Neuronal stem cell (in vitro differentiated cells): ENCODE measurements at regions not wholly inside any gene's neighbourhood (a gene's known extent, or its start where the extent isn't known, plus 50 kb on each side); places are given as distances from the start of the nearest gene placed in this dataset.
A peak's percentile ranks its signal among the peaks of the same experiment; 100 is the strongest.

Experiments
- DNase-seq: peaks from one replicate; pipeline ENCODE4 v3.0.0-alpha.2; 2013; ENCODE audit warnings: low spot score
- H2AFZ ChIP-seq: one replicate; pipeline ENCODE4 v1.6.1; 2013; ENCODE audit warnings: mild to moderate bottlenecking, low read length, inconsistent platforms
- H2AK5ac ChIP-seq: 2 replicates; pipeline ENCODE4 v1.6.1; 2013; ENCODE audit warnings: low read depth, mild to moderate bottlenecking, inconsistent platforms, low read length, moderate library complexity, mixed read lengths
- H2BK120ac ChIP-seq: 2 replicates; pipeline ENCODE4 v1.6.1; 2013; ENCODE audit warnings: low read depth, mild to moderate bottlenecking, inconsistent platforms, low read length, moderate library complexity, mixed read lengths
- H2BK12ac ChIP-seq: one replicate; pipeline ENCODE4 v1.6.1; 2013; ENCODE audit warnings: low read length, inconsistent platforms
- H2BK15ac ChIP-seq: 2 replicates; pipeline ENCODE4 v1.6.1; 2013; ENCODE audit warnings: mild to moderate bottlenecking, low read length, inconsistent platforms, mixed read lengths
- H2BK5ac ChIP-seq: one replicate; pipeline ENCODE4 v1.6.1; 2013; ENCODE audit warnings: inconsistent platforms, mild to moderate bottlenecking, low read length, moderate library complexity
- H3K14ac ChIP-seq: one replicate; pipeline ENCODE4 v1.6.1; 2013; ENCODE audit warnings: low read length, inconsistent platforms
- H3K18ac ChIP-seq: 2 replicates; pipeline ENCODE4 v1.6.1; 2013; ENCODE audit warnings: low read length, inconsistent platforms
- H3K23ac ChIP-seq: 2 replicates; pipeline ENCODE4 v1.6.1; 2013; ENCODE audit warnings: low read depth, mild to moderate bottlenecking, mixed read lengths, low read length, inconsistent platforms; ENCODE audit not compliant: poor library complexity
- H3K27ac ChIP-seq: replicated peaks from 3 replicates; pipeline ENCODE4 v1.5.1; 2013; ENCODE audit warnings: low read length, inconsistent platforms
- H3K27me3 ChIP-seq, 3 experiments: 2 replicates each; pipeline ENCODE4 v1.6.1; 2013; ENCODE audit warnings: low read length in 3 of 3, mild to moderate bottlenecking in 2 of 3, inconsistent platforms in 1 of 3, low read depth in 1 of 3, mixed read lengths in 1 of 3, moderate library complexity in 1 of 3; ENCODE audit not compliant: control insufficient read depth in 3 of 3, insufficient read depth in 3 of 3
- H3K36me3 ChIP-seq, 2 donors: replicated peaks in 1 of 2; 2 replicates each; pipeline ENCODE4 v1.6.1; 2013; ENCODE audit warnings: low read length in 2 of 2; ENCODE audit not compliant: control insufficient read depth in 2 of 2, insufficient read depth in 2 of 2
- H3K4ac ChIP-seq: 2 replicates; pipeline ENCODE4 v1.6.1; 2013; ENCODE audit warnings: inconsistent platforms, mild to moderate bottlenecking, low read length, moderate library complexity
- H3K4me1 ChIP-seq, 2 donors: 1 replicate in 1 of 2; 2 replicates in 1 of 2; pipeline ENCODE4 v1.6.1; 2013; ENCODE audit warnings: low read length in 2 of 2, low read depth in 1 of 2; ENCODE audit not compliant: control insufficient read depth in 2 of 2, insufficient read depth in 1 of 2
- H3K4me2 ChIP-seq: one replicate; pipeline ENCODE4 v1.6.1; 2013; ENCODE audit warnings: mild to moderate bottlenecking, low read length, inconsistent platforms; ENCODE audit not compliant: insufficient read depth, poor library complexity, severe bottlenecking
- H3K4me3 ChIP-seq, 2 donors: 2 replicates each; pipeline ENCODE4 v1.5.1; 2013; ENCODE audit warnings: low read length in 2 of 2, mild to moderate bottlenecking in 2 of 2, inconsistent platforms in 1 of 2, moderate library complexity in 1 of 2
- H3K79me1 ChIP-seq: one replicate; pipeline ENCODE4 v1.6.1; 2013; ENCODE audit warnings: low read depth, mild to moderate bottlenecking, inconsistent platforms, low read length, moderate library complexity
- H3K9ac ChIP-seq: one replicate; pipeline ENCODE4 v1.6.1; 2013; ENCODE audit warnings: mild to moderate bottlenecking, low read depth, low read length, inconsistent platforms; ENCODE audit not compliant: poor library complexity
- H3K9me3 ChIP-seq, 2 donors: replicated peaks in 1 of 2; 2 replicates each; pipeline versions ENCODE3 to v1.6.1; 2013; ENCODE audit warnings: low read length in 2 of 2, mild to moderate bottlenecking in 2 of 2, inconsistent platforms in 1 of 2, low read depth in 1 of 2, mixed read lengths in 1 of 2, moderate library complexity in 1 of 2; ENCODE audit not compliant: control insufficient read depth in 2 of 2, insufficient read depth in 1 of 2
- H4K8ac ChIP-seq: one replicate; pipeline ENCODE4 v1.6.1; 2013; ENCODE audit warnings: low read depth, mild to moderate bottlenecking, inconsistent platforms, low read length, moderate library complexity
- H4K91ac ChIP-seq: one replicate; pipeline ENCODE4 v1.6.1; 2013; ENCODE audit warnings: low read length, low read depth, mild to moderate bottlenecking, inconsistent platforms; ENCODE audit not compliant: poor library complexity
- WGBS, 2 donors: extraction: QIAGEN DNeasy Blood & Tissue Kit; methylation state at CpG; one replicate each; pipeline ENCODE4 v1.1.7; 2013; ENCODE audit warnings: missing lambda C conversion rate in 2 of 2, mixed read lengths in 1 of 2; ENCODE audit not compliant: insufficient read length in 2 of 2, insufficient replicate concordance in 1 of 2; ENCODE audit errors: extremely low coverage in 2 of 2; 5-methylcytosine and 5-hydroxymethylcytosine counted together

GRCh38 chr11:27795955-27796861 lies 96.0 kb upstream of the BDNF start:
- peak overlapping the region; percentile 2 for H3K27ac ChIP-seq

DNA sequence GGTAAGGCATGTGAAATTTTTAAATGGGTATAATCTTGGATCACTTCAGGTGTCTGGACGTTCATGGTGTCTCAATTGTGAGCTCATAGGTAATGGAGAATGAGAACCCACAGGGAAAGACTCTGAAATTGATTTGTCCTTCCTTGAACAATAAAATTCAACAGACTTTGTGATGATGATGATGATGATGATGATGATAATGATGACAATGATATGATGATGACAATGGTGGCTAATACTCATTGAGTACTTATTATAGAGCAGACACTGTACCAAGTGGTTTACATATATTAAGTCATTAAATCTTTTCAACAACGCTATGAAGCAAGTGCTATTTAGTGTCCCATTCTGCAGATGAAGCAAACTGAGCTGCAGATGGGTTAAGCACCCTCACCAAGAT lies 86.6 kb upstream of the BDNF start:
- H3K4me1 ChIP-seq, result peaks cover 0 to 2% of the 10 kb centered on the region in 2 donors
- H3K27me3 ChIP-seq, result peaks cover 0 to 2% (median 0%) of the 10 kb centered on the region in 3 experiments

More at GRCh38 chr11:27795955-27796861, 96.0 kb upstream of the BDNF start:
- Histone ChIP-seq H4K91ac (no peak overlapping the region), H2AK5ac (no peak overlapping the region), H3K23ac (no peak overlapping the region), H2AFZ (no peak overlapping the region), H3K4me1 (peaks cover 0 to 10% of the 10 kb centered on the region in 2 donors), H3K79me1 (no peaks in the 10 kb centered on the region), H3K4ac (no peak overlapping the region), H3K9ac (no peak overlapping the region), H2BK120ac (no peak overlapping the region), H3K36me3 (no peaks in the 10 kb centered on the region), H2BK5ac (no peak overlapping the region), H3K27me3 (no peaks in the 10 kb centered on the region), H3K4me3 (no peak overlapping the region), H3K18ac (peak overlapping the region; percentile 39), H4K8ac (no peak overlapping the region), H3K9me3 (no peaks in the 10 kb centered on the region), H2BK12ac (no peak overlapping the region), H2BK15ac (no peak overlapping the region), H3K4me2 (no peak overlapping the region), H3K14ac (peak overlapping the region; percentile 25)
- DNase-seq, result peak; percentile 57
- WGBS, 2 donors, result no CpG with 5 or more reads among the region's 9 CpGs

DNA sequence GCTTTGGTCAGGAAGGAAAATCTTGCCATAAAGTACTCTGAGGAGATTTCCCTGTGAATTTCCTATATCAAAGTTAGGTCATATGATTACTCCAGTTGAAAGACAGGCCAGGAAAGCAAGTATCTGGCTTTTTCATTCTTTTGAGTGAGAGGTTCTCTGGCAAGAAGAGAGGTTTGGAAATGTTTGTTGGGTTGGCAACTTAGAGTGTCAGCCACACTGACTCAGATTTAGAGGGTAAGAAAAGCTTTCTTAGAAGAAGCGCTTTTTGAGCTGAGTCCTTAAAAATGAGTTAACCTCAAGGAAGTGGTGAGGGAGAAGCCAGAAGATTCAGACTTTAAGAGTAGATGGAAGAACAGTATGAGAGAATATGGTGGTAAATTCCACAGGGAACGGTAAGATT lies 86.1 kb upstream of the BDNF start:
- Histone ChIP-seq H3K4me2 (no peak overlapping the region), H3K9me3 (no peaks in the 10 kb centered on the region), H3K23ac (no peak overlapping the region), H2BK120ac (no peak overlapping the region), H2BK15ac (no peak overlapping the region), H3K18ac (no peak overlapping the region), H3K14ac (no peak overlapping the region), H3K27me3 (peaks cover 0 to 2% (median 0%) of the 10 kb centered on the region in 3 experiments), H2BK12ac (no peak overlapping the region), H3K4me1 (peaks cover 0 to 2% of the 10 kb centered on the region in 2 donors), H3K9ac (no peak overlapping the region), H4K8ac (no peak overlapping the region), H3K4ac (no peak overlapping the region), H2BK5ac (no peak overlapping the region), H2AK5ac (no peak overlapping the region), H3K36me3 (no peaks in the 10 kb centered on the region), H3K79me1 (no peaks in the 10 kb centered on the region), H3K27ac (no peak overlapping the region), H2AFZ (no peak overlapping the region), H3K4me3 (no peak overlapping the region), H4K91ac (no peak overlapping the region)
- DNase-seq, result no peak
- WGBS, 2 donors, result no CpG with 5 or more reads among the region's 2 CpGs

More for the DNA sequence above, 86.6 kb upstream of the BDNF start:
- no peak overlapping the region for H2BK120ac ChIP-seq
- H2BK12ac ChIP-seq, result no peak overlapping the region
- no peak for DNase-seq
- H3K36me3 ChIP-seq, result no peaks in the 10 kb centered on the region
- no peak overlapping the region for H3K4me3 ChIP-seq
- no peaks in the 10 kb centered on the region for H3K79me1 ChIP-seq
- H3K27ac ChIP-seq, result no peak overlapping the region
- no peak overlapping the region for H2AK5ac ChIP-seq
- no peak overlapping the region for H2BK15ac ChIP-seq
- H3K18ac ChIP-seq, result no peak overlapping the region
- H2BK5ac ChIP-seq, result no peak overlapping the region
- H3K9me3 ChIP-seq, result no peaks in the 10 kb centered on the region
- no CpG with 5 or more reads among the region's 2 CpGs for WGBS, 2 donors
- no peak overlapping the region for H3K23ac ChIP-seq
- H2AFZ ChIP-seq, result no peak overlapping the region
- H3K14ac ChIP-seq, result no peak overlapping the region
- H4K8ac ChIP-seq, result no peak overlapping the region
- H4K91ac ChIP-seq, result no peak overlapping the region
- H3K9ac ChIP-seq, result no peak overlapping the region
- no peak overlapping the region for H3K4me2 ChIP-seq
- no peak overlapping the region for H3K4ac ChIP-seq

GRCh38 chr11:27783701-27784355 lies 83.6 kb upstream of the BDNF start:
- no peak overlapping the region for H3K23ac ChIP-seq

More at GRCh38 chr11:27783701-27784355, 83.6 kb upstream of the BDNF start:
- no peaks in the 10 kb centered on the region for H3K36me3 ChIP-seq
- H3K27ac ChIP-seq, result no peak overlapping the region
- peaks cover 0 to 2% (median 0%) of the 10 kb centered on the region in 3 experiments for H3K27me3 ChIP-seq
- H3K9ac ChIP-seq, result no peak overlapping the region
- H2AK5ac ChIP-seq, result no peak overlapping the region
- no peak overlapping the region for H4K91ac ChIP-seq
- no peak overlapping the region for H2BK120ac ChIP-seq
- no peak overlapping the region for H2BK12ac ChIP-seq
- H2AFZ ChIP-seq, result no peak overlapping the region
- H3K4me2 ChIP-seq, result no peak overlapping the region
- no peak overlapping the region for H2BK5ac ChIP-seq
- no peak overlapping the region for H3K18ac ChIP-seq
- H3K4ac ChIP-seq, result no peak overlapping the region
- no peaks in the 10 kb centered on the region for H3K9me3 ChIP-seq
- no peak overlapping the region for H4K8ac ChIP-seq
- no peak overlapping the region for H3K14ac ChIP-seq
- no peaks in the 10 kb centered on the region for H3K79me1 ChIP-seq
- H3K4me1 ChIP-seq, result peaks cover 0 to 2% of the 10 kb centered on the region in 2 donors
- H3K4me3 ChIP-seq, result no peak overlapping the region
- DNase-seq, result no peak
- no peak overlapping the region for H2BK15ac ChIP-seq
- no CpG with 5 or more reads among the region's 5 CpGs for WGBS, 2 donors
